ENCODE measurements at regions not wholly inside any gene's neighbourhood (a gene's known extent, or its start where the extent isn't known, plus 50 kb on each side); places are given as distances from the start of the nearest gene placed in this dataset.

DNA sequence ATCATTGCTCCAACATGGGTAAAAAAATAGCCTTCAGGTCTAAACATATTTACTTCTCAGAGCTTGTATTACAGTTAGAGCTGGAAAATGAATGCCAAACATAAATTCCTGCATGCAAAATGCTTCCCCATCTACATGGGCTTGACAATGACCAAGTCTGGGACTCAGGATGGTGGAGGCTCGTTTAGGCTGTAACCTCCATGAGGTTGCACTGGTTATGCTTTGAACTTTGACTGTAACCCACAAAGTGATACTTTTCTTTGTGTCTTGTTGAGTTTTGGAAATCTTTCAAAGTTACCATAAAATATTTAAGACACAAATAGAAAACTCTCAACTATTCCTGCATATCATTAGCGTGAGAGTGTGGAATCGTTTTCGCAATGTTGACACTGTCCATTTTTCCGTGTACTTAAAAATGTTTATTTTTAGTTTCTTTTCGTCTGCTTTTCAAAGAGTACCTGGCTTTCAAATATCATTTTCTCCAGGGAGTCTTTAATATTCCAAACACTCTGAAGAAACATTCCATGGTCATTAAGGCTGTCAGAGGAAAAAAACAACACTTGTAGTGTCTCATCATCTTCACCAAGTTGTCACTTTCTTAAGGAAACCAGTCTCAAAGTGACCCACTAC is 487.8 kb downstream of the ENC1 start:
- DNase-seq (ENCODE audit: low spot score), result no peak

DNA sequence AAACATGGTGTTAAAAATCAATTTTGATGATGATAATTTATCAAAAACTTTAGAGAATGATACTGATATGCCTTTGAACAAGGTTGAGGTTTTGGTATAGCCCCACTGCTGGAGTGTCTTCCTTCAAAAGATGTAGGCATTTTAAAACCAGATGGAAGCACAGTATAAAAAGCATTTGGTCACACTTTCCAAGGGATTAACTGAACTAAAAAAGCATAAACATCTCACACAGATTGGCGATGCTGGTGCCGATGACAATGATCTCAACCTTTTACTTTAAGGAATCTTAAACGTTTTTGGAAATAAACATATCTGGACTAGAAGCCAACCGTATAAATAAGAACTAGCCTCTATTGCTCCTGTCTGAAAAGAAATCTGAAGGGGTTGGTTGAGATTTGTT is 488.4 kb downstream of the ENC1 start:
- DNase-seq (ENCODE audit: low spot score), result no peak

DNA sequence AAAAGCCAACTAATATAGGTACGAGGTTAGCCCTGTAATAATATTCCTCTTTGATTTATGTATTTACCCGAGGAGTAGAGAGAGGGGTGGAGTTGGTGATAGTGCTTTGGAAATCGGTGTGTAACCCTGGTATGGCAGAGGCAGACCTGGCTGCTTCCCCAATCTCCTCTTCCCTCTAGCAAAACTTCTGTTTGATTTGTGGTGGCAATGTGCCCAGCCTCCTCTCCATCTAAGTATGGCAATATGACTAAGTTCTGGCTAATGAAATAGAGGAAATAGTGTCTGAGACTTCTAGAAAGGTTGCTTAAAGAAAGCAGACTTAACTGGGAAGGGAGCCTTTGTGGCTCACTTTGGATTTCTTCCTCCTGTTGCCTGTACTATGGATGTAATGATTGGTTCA is 491.1 kb downstream of the ENC1 start:
- no peak for DNase-seq (ENCODE audit: low spot score)

DNA sequence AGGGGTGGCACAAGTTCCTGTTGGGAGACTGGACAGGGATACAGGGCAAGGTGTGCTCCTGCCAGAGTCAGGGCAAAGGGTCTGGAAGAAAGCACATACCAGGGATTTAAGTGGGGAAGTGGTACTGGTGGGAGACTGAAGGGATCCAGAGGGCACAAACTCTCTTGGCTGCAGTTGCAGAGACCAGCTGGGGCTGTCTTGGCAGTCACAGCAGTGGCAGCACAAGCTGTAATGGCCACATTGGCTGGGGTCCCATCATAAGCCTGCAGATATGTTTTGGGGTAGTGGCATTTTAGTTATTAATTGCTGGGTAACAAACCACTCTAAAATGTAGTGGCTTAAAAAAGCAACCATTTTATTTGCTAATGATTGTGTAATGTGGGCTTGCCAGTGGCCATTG is 492.2 kb downstream of the ENC1 start:
- no peak for DNase-seq (ENCODE audit: low spot score)

DNA sequence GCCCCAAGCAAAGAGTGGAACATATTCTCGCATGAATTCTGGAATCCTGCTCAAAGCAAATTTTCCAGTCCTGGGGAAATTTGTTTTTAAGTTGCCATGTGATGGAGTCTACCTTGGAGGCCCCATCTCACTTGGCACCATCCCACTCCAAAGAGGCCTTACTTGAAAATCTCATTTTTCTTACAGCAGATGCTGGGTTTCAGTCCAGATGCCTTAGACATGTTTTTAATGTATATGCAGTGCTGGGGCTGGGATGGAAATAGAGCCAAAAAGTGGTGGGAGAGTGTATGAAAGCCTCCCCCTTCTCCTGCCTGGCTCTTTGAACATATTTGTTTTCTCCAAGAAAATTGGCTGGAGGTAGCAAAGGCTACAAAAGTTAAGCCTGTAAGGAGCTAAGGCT is 493.7 kb downstream of the ENC1 start:
- DNase-seq (ENCODE audit: low spot score), result no peak

DNA sequence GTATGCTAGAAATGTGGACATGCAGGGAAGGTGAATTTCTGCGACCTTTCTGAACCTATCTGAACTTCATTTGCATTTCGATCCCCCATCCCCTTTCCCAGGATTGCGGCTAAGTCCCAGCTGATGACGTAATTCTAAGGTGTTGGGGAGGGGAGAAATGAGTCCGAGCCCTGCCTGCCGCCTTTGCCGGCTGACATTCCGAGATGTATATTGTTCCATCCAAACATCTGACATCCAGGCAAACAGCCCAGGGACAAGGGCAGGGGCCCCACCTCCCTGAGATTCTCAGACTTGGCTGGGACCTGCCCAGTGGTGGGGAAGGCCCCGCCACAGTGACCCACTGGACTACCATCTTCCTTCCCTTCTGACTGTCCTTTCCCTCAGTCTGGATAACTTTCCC is 494.6 kb downstream of the ENC1 start:
- DNase-seq (ENCODE audit: low spot score), result no peak

DNA sequence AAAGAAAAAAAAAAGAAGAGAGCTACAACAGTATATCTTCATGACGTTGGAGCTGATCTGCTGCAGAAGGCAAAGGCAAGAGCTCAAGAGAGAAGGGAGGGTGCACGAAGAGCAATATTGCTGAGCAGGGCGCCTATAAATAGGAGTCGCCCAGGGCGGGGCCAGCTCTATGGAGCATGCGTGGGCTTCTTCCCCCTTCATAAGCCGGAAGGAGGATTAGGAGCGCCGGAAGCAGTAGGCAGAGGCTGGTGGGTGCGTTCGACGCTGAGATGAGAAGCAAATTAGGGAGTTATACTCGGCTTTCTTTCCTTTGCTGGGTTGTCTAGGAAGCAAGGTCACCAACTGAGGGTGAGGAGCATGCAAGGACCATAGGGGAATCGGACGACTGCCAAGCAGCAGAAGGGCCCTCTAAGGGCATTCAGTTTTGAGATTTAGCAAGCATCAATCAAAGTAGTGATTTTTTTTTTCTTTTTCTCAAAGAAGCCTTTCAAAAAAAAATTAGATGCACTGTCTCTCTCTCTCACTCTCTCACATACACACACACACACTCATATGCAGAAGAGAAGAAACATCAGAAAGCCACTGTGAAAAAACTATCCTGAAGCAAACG is 496.7 kb downstream of the ENC1 start:
- DNase-seq (ENCODE audit: low spot score), result no peak

DNA sequence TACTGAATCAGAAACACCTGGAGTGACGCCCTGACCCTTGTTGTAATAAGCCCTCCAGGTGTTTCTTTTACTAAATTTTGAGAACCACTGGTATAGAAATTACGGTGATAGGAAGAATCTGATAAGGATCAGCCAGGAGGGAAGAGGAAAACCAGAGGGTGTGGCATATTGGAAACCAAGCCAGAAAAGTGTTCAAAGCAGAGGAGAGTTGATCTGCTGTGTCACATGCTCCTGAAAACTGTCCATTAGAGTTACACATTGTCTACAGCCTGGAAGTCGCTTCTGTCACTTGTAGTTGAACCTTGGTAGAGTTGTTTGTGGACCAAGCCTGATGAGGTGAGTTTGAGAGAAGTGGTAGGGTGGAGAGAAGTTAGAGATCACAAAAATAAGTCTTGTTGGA is 497.4 kb downstream of the ENC1 start:
- no peak for DNase-seq (ENCODE audit: low spot score)

DNA sequence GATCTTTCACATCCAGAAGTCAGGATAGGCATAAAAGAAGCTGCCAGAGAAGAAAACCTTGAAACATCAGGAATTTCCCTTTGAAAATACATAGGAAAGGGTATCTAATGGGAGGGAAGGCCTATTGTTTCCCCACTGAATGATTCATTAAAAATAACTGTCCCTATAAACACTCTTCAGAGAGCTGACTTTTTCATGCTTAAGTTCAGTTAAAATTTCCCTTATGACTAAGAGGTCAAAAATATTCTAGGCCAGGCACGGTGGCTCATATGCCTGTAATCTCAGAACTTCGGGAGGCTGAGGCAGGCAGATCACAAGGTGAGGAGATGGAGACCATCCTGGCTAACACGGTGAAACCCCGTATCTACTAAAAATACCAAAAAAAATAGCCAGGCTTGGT is 499.5 kb downstream of the ENC1 start:
- DNase-seq (ENCODE audit: low spot score), result no peak

DNA sequence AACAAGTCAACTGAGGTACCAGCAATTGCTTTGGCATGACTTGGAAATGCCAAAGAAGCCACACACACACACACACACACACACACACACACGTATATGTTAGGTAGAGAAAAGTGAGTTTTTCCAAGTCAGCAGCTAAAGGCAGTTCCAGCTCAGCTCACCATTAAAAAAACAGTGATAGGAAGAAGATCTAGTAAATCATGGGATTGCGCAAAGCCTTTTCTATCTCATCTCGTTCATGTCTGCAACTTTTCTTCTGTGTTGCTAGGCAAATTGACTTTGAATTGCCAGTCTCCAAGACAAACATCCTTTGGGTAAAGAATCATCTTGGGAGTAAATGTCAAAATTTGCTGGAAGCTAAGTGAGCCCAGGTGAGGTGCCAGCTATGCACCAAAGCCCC is 500.1 kb downstream of the ENC1 start:
- no peak for DNase-seq (ENCODE audit: low spot score)

DNA sequence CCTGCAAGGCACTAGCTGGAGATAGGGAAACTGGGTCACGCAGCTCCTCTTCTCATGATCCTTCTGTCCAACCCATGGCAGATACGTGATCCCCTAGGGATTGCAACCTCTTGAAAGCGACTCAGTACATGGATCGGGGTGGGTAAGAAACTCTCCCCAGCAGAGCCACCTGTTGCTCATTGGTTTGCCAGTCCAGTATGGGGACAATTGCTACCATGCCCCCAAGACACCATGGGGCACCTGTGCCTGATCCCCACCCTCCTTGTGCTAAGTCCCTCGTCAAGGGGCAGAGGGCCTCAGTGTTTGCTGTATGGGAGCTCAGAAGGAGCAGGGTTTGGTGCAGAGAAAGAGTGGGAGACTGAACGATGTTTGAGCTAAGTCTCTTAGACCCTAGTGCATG is 500.9 kb downstream of the ENC1 start:
- no peak for DNase-seq (ENCODE audit: low spot score)

DNA sequence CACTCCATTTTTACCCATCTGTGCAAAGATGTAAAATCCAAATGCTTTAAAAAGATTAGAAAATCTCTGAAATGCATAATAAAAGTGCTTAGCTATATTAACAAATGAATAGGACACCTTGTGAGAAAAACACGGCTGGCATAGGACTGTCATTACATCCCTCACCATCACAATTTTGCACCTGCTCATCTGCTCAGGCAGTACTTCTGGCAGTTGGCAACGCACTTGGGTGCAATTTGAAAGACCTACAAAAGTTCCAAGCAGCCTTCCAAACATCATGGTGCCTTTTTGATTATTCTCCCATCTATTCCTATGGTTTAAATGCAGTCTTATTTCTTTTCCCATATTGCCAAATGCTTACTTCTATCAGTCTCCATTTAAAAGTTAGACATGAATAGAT is 501.8 kb downstream of the ENC1 start:
- no peak for DNase-seq (ENCODE audit: low spot score)

DNA sequence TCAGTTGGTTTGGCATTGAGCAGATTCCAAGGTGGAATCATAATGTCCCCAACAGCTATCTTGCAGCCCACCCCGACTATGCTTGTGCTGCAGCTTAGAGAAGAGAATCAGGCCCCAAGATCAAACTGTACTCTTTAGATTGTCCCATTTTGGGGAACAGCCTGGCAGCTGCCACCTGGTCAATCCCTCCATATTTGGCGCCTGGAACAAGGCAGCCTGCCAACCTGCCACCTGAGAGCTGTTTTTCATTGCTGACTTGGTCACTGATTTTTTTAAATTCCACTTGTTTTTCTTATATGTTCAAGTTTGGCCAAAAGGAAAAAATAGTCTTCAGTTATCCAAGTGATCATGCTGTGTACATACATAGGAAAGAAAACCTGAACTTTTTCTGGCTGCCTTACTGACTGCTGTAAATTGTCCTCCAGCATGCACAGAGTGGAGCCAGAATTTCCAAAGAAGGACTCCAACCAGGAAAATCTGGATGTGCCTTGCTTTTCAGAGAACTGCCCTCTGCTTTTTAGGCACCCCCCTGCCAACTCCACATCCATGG is 504.2 kb downstream of the ENC1 start:
- no peak for DNase-seq (ENCODE audit: low spot score)

DNA sequence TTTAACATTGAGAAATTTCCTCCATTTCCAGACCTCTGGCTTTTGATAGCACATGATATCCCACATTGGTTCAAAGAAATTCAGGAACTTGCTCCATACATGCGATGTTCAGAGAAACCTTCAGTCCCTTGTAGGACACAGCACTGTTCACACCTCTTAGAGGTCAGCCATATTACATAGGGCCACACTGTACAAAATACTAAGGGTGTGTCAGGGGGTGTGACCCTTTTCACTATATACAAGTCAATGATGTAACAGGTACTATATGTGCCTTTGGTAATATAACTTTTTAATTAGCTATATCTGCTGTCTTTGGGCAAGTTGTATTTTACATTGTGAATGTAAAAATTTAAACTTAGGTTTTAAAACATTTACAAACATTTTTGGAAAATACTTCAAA is 505.5 kb downstream of the ENC1 start:
- DNase-seq (ENCODE audit: low spot score), result no peak

DNA sequence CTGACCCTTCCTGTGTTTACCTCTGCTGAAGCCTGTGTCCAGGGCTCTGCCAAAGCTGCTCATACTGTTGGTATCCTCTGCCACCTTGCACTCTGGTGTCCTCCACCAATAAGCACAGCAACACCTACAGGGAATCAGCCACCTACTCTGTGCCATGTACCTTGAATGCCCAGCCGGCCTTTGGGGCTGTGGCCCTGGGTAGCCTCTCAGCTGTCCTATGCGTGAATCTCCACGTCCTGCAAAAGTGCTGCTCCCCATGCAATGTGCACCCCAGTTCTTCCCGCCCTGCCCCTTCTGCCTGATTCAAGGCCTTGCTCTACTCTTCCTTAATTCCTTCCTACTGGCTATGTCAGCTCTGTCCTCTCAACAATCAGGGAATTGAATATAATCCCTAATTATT is 506.5 kb downstream of the ARHGEF28 start:
- DNase-seq (ENCODE audit: low spot score), result no peak

DNA sequence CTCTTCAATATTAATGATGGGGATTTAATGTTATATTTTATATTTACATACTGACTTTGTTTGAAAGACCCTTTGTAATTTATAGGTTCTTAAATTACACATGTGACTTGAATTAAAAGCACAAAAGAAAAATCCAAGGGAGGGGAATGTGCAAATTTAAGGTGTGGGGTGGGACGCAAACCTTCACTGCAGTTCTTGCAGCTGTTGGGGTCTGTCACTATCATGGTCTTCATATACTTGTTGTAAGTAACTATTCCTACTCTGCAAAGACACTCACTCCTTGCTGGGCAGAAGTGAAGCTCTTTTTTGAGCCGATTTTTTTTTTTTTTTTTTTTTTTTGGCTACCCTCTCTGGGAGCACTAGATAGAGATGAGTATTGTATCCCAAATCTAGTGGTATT is 505.3 kb downstream of the ARHGEF28 start:
- DNase-seq (ENCODE audit: low spot score), result no peak

DNA sequence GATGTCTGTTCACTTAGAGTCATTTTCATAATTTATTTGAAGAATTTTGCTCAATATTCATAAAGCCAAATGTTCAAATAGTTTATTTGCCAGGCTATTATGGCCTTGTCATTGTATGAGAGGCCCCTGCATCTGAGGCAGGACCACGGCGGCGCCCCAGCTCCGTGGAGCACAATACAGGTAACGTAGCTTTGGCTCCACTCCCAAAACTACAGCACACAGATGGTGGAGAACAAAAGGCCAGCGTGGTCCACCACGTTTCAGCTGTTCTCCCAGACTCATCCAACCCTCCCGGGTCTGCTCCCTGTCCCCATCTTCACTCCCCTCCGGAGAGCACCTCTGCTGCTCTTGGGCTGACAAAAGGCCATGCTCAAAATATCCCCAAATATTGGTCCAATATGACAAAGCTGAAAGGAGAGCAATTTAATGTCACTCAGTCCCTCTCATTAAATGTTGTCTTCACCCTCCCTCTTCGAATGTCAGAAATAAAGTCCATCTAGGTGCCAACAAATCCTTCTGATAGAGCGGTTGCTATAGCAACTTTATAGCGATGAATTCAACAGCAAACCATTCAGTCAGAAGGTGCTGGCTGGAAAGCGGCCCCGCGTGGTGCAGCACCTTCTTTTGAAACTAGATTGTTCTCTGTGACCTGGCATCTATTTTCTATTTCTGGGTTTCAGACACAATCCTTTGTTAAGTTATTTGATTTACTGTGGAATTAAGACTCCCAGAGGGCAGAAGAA is 504.3 kb downstream of the ARHGEF28 start:
- no peak for DNase-seq (ENCODE audit: low spot score)

DNA sequence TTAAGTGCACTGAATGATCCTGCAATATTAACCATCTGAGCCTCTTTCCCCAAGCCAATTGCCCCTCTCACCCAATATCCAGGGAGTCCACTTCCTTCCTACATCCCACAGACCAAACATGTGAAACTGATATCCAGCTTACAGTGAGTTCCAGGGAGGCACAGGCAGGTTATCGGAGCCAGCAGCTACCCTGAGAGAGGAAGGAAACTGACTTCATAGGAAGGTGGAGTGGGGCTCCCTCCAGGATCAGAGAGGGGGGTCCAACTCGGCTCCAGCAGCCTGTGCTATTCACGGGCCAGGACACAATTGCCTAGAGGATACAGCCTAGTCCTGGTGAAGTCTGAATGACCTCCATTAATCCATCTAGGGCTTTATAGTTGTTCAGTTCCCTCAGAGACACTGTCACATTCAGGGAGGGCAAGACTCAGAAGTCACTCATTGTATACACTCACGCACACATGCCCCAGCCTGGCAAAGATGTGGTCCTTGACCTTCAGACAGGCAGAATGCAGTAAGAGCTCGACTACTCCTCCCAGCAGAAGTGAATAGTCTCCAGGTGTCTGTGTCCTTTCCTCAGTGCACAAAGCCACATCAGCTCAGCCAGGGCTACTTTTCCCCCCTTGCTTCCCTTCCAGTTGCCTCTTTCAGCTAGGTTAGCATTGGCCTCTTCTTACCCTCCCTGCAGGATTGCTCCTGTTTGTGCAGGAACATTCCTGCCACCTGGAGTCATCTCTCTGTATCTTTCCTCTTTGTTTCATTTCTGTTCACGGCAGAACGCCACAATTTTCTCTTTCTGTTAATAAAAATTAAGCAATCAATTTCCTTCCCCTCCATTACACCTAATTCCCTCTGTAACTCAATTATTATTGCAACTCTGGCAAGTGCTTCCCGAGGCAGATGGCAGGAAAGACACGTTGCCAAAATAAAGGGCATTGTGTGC is 501.7 kb downstream of the ARHGEF28 start:
- no peak for DNase-seq (ENCODE audit: low spot score)

DNA sequence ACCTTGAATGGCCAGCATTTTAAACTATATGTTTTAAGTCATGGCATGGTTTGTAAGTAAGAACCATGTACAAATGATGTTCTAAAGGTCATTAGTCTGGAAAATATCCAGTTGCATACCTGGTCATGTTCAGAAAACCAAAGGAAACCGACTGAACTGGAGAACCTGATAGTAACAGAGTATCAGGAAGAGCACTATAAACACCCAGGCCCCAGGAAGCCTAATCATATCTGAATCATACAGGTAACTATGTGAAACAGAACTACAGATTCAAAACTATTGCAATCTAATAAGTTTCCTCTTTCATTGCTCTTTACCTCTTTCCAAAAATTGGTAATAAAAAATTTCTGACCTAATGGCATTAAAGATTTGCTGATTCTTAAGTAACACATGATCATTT is 500.3 kb downstream of the ARHGEF28 start:
- DNase-seq (ENCODE audit: low spot score), result no peak

DNA sequence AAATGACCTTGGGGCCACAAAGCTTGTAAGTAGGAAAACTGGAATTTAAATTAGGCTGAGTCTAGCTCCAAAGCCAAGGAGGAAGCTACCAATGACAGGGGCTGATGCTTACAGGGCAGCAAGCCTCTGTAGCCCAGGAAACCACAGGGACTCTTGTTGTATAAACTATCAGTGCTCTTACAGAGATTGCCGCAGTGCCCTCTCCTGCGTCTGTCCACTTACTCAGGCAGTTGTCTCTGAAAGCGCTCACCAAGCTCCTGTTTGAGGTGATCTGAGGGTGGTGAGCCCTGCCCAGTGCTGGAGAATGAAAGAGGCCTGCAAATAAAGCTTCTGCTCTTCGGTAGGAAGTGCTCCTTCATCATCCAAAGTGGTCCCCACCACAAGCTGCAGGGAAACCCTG is 498.8 kb downstream of the ARHGEF28 start:
- DNase-seq (ENCODE audit: low spot score), result no peak

DNA sequence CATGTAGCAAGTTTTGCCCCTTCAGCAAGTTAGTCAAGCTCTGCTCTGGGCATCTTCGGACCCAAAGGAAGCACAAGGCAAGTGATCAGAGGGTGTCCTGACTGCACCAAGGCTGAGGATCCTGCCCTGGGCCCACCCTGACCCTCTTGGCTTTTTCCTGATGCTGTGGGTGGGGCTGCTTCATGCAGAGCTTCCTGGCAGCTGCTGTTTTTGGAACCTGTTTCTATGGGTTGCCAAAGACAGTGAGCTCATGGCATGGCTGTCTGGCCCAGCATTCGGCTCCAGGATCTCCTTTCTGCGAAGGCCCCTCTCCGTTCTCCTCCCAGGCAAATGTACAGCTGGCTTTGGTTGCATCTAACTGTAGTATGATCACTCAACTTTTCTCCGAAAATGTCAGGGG is 497.9 kb downstream of the ARHGEF28 start:
- DNase-seq (ENCODE audit: low spot score), result no peak

DNA sequence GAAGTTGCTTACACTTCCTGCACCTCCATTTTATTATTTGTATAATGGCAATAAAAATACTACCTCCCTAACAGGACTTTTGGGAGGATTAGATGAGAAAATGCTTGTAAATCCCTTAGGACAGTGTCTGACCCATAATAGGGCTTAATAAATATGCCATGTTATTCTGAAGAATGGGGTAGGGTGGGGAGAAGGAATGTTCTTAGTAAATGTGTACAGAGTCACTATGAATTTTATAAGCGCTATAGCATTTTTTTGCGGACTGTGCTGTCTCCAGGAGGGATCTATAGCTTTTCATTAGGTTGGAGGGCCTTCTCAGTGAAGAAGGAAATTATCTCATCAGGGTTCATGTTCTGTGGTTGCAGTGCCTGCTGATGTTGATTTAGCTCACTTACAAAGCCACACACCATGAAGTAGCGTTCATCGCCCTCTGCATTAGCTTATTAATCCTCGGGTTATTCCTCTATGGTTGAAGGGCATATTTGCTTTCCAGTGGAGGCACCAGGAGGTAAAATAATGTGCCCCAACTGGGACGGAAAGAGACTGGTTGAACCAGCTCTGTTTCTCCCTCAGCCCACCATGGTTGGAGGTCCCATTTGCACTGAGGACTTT is 497.1 kb downstream of the ARHGEF28 start:
- no peak for DNase-seq (ENCODE audit: low spot score)
